ENCODE measurements at regions not wholly inside any gene's neighbourhood (a gene's known extent, or its start where the extent isn't known, plus 50 kb on each side); places are given as distances from the start of the nearest gene placed in this dataset.

- H3K36me3 ChIP-seq (ENCODE audit: control insufficient read depth, low read length) = no peaks in the 10 kb centered on the region
- peak overlapping the region; percentile 44 for H3K4me2 ChIP-seq (ENCODE audit: low read length)
- TF ChIP-seq, protein P1, sequence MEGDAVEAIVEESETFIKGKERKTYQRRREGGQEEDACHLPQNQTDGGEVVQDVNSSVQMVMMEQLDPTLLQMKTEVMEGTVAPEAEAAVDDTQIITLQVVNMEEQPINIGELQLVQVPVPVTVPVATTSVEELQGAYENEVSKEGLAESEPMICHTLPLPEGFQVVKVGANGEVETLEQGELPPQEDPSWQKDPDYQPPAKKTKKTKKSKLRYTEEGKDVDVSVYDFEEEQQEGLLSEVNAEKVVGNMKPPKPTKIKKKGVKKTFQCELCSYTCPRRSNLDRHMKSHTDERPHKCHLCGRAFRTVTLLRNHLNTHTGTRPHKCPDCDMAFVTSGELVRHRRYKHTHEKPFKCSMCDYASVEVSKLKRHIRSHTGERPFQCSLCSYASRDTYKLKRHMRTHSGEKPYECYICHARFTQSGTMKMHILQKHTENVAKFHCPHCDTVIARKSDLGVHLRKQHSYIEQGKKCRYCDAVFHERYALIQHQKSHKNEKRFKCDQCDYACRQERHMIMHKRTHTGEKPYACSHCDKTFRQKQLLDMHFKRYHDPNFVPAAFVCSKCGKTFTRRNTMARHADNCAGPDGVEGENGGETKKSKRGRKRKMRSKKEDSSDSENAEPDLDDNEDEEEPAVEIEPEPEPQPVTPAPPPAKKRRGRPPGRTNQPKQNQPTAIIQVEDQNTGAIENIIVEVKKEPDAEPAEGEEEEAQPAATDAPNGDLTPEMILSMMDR (IDR thresholded peaks at IDR 0.05; ENCODE audit: low read depth, low read length, poor library complexity, severe bottlenecking) = no peak
- TF ChIP-seq EZH2phosphoT487 (IDR thresholded peaks at IDR 0.05; ENCODE audit: borderline replicate concordance, low read length) = no peak
- no peak overlapping the region for H3K4me3 ChIP-seq (ENCODE audit: low read length)
- H3K27ac ChIP-seq (ENCODE audit: low read depth, low read length) = peak overlapping the region; percentile 55
- peaks cover 9% of the 10 kb centered on the region for H3F3A ChIP-seq (ENCODE audit: control insufficient read depth, insufficient read depth)
- no peaks in the 10 kb centered on the region for H3K9me2 ChIP-seq (replicated peaks; ENCODE audit: control insufficient read depth, low read length)
- H4K20me1 ChIP-seq (ENCODE audit: control insufficient read depth, insufficient read depth, low read depth, low read length) = no peaks in the 10 kb centered on the region
- H3K9me3 ChIP-seq (ENCODE audit: control insufficient read depth, insufficient read depth, low read length) = no peaks in the 10 kb centered on the region
- H3K79me2 ChIP-seq (ENCODE audit: control insufficient read depth, low read length) = no peaks in the 10 kb centered on the region
- peaks cover 67% of the 10 kb centered on the region for H3K4me1 ChIP-seq (ENCODE audit: control insufficient read depth, low read length)
- H3K27me3 ChIP-seq (ENCODE audit: control insufficient read depth, low read length) = no peaks in the 10 kb centered on the region
Observed at GRCh38 chr5:173777149-173777548, 111.0 kb upstream of the CPEB4 start.

DNA sequence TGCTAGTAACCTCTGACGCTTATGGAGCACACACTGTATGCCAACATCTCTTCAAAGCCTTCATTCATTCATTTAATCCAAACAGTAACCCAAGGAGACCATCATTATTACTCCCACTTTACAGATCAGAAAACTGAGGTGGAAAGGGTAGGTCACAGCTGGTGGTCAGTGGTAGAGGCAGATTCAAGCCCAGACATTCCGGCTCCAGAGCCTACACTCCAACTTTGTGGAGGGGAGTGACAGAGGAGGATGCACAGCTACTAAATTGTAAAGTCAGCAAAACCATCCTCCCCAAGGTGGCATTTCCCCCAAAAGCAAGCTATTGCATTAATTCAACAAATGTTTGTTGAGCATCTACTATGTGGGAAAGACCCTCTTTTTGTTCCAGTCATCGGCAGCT, 110.5 kb upstream of the CPEB4 start:
- no peaks in the 10 kb centered on the region for H3K9me3 ChIP-seq (ENCODE audit: control insufficient read depth, insufficient read depth, low read length)
- no peaks in the 10 kb centered on the region for H4K20me1 ChIP-seq (ENCODE audit: control insufficient read depth, insufficient read depth, low read depth, low read length)
- H3K27me3 ChIP-seq (ENCODE audit: control insufficient read depth, low read length) = no peaks in the 10 kb centered on the region
- H3K27ac ChIP-seq (ENCODE audit: low read depth, low read length) = no peak overlapping the region
- H3K4me3 ChIP-seq (ENCODE audit: low read length) = peak overlapping the region; percentile 9
- peak overlapping the region; percentile 44 for H3K4me2 ChIP-seq (ENCODE audit: low read length)
- H3F3A ChIP-seq (ENCODE audit: control insufficient read depth, insufficient read depth) = peaks cover 9% of the 10 kb centered on the region
- peaks cover 68% of the 10 kb centered on the region for H3K4me1 ChIP-seq (ENCODE audit: control insufficient read depth, low read length)
- no peaks in the 10 kb centered on the region for H3K79me2 ChIP-seq (ENCODE audit: control insufficient read depth, low read length)
- no peaks in the 10 kb centered on the region for H3K9me2 ChIP-seq (replicated peaks; ENCODE audit: control insufficient read depth, low read length)
- H3K36me3 ChIP-seq (ENCODE audit: control insufficient read depth, low read length) = no peaks in the 10 kb centered on the region
- TF ChIP-seq, protein P1 (IDR thresholded peaks at IDR 0.05; ENCODE audit: low read depth, low read length, poor library complexity, severe bottlenecking) = no peak
- no peak for TF ChIP-seq EZH2phosphoT487 (IDR thresholded peaks at IDR 0.05; ENCODE audit: borderline replicate concordance, low read length)

GRCh38 chr5:173778152-173778782, 109.9 kb upstream of the CPEB4 start:
- Histone ChIP-seq H3F3A (ENCODE audit: control insufficient read depth, insufficient read depth) (peaks cover 9% of the 10 kb centered on the region), H3K79me2 (ENCODE audit: control insufficient read depth, low read length) (no peaks in the 10 kb centered on the region), H3K4me3 (ENCODE audit: low read length) (peak overlapping the region; percentile 9; the same call in 1 of the 2 replicates), H3K4me1 (ENCODE audit: control insufficient read depth, low read length) (peaks cover 74% of the 10 kb centered on the region), H3K4me2 (ENCODE audit: low read length) (peak overlapping the region; percentile 44), H3K27me3 (ENCODE audit: control insufficient read depth, low read length) (no peaks in the 10 kb centered on the region), H4K20me1 (ENCODE audit: control insufficient read depth, insufficient read depth, low read depth, low read length) (no peaks in the 10 kb centered on the region), H3K9me2 (replicated peaks; ENCODE audit: control insufficient read depth, low read length) (no peaks in the 10 kb centered on the region), H3K27ac (ENCODE audit: low read depth, low read length) (no peak overlapping the region), H3K9me3 (ENCODE audit: control insufficient read depth, insufficient read depth, low read length) (no peaks in the 10 kb centered on the region), H3K36me3 (ENCODE audit: control insufficient read depth, low read length) (no peaks in the 10 kb centered on the region)
- TF ChIP-seq, protein P1 (IDR thresholded peaks at IDR 0.05; ENCODE audit: low read depth, low read length, poor library complexity, severe bottlenecking) = no peak
- no peak for TF ChIP-seq EZH2phosphoT487 (IDR thresholded peaks at IDR 0.05; ENCODE audit: borderline replicate concordance, low read length)
